OCI-LY1 (cell line): ENCODE measurements at regions not wholly inside any gene's neighbourhood (a gene's known extent, or its start where the extent isn't known, plus 50 kb on each side); places are given as distances from the start of the nearest gene placed in this dataset.

ENCODE experiments used
- CTCF ChIP-seq: fragments of 200-600 bp; sonication (generic), shearing (Covaris generic); IDR thresholded peaks from 2 replicates; pipeline ENCODE4 v1.5.1; 2017; ENCODE audit warnings: mild to moderate bottlenecking, antibody characterized with exemption, low read length, moderate library complexity, mixed read lengths
- EZH2 ChIP-seq: fragments of 200-600 bp; sonication (generic), shearing (Covaris generic); IDR thresholded peaks from 2 replicates; pipeline ENCODE4 v1.8.0; 2017; ENCODE audit warnings: borderline replicate concordance, mixed run types, mild to moderate bottlenecking, antibody characterized with exemption, low read length, moderate library complexity, mixed read lengths

GRCh38 chr9:17929506-17929905, 350.6 kb downstream of the SH3GL2 start:
- TF ChIP-seq CTCF (no peak), EZH2 (no peak)
